H4 (cell line): ENCODE measurements at regions not wholly inside any gene's neighbourhood (a gene's known extent, or its start where the extent isn't known, plus 50 kb on each side); places are given as distances from the start of the nearest gene placed in this dataset.

ENCODE experiments used
- DNase-seq: peaks from one replicate; pipeline ENCODE4 v3.0.0-alpha.2; 2015; ENCODE audit warnings: low spot score

- no peak for DNase-seq
Measured at GRCh38 chrX:9195199-9195880, 161.4 kb upstream of the FAM9B start.

- DNase-seq = no peak
Measured at GRCh38 chrX:9196961-9197640, 163.2 kb upstream of the FAM9B start.

GRCh38 chrX:9204560-9204959, 170.6 kb upstream of the FAM9B start:
- DNase-seq = no peak

GRCh38 chrX:9205599-9206223, 171.8 kb upstream of the FAM9B start:
- no peak for DNase-seq

- DNase-seq = no peak
Measured at GRCh38 chrX:9207142-9207541, 173.2 kb upstream of the FAM9B start.

GRCh38 chrX:9211269-9211668, 177.3 kb upstream of the FAM9B start:
- DNase-seq = no peak

- no peak for DNase-seq
Measured at GRCh38 chrX:9221781-9222180, 187.9 kb upstream of the FAM9B start.

GRCh38 chrX:9222299-9222698, 188.4 kb upstream of the FAM9B start:
- no peak for DNase-seq

- DNase-seq = no peak
Measured at GRCh38 chrX:9227276-9227675, 193.3 kb upstream of the FAM9B start.

- peak; percentile 21 for DNase-seq
Measured at GRCh38 chrX:9231491-9231890, 197.6 kb upstream of the FAM9B start.

GRCh38 chrX:9233141-9233540, 199.2 kb upstream of the FAM9B start:
- DNase-seq = no peak

GRCh38 chrX:9234315-9234714, 200.4 kb upstream of the FAM9B start:
- DNase-seq = no peak

- no peak for DNase-seq
Measured at GRCh38 chrX:9235722-9236121, 201.8 kb upstream of the FAM9B start.

- DNase-seq = no peak
Measured at GRCh38 chrX:9240956-9241355, 207.0 kb upstream of the FAM9B start.

GRCh38 chrX:9241427-9241826, 207.5 kb upstream of the FAM9B start:
- DNase-seq = no peak

GRCh38 chrX:9249051-9249846, 215.3 kb upstream of the FAM9B start:
- no peak for DNase-seq

- DNase-seq = no peak
Measured at GRCh38 chrX:9252182-9252581, 212.7 kb upstream of the TBL1X start.

GRCh38 chrX:9253211-9253610, 211.6 kb upstream of the TBL1X start:
- no peak for DNase-seq

- no peak for DNase-seq
Measured at GRCh38 chrX:9257718-9258420, 207.0 kb upstream of the TBL1X start.

GRCh38 chrX:9258421-9259104, 206.3 kb upstream of the TBL1X start:
- DNase-seq = no peak

GRCh38 chrX:9260603-9261002, 204.3 kb upstream of the TBL1X start:
- DNase-seq = no peak
